HG03565 (cell line): ENCODE measurements at regions not wholly inside any gene's neighbourhood (a gene's known extent, or its start where the extent isn't known, plus 50 kb on each side); places are given as distances from the start of the nearest gene placed in this dataset.

Experiments
- ATAC-seq: cut with Tn5 transposase; IDR thresholded peaks from one replicate; pipeline ENCODE4 v1.9.1; 2021; ENCODE audit warnings: mild to moderate bottlenecking, moderate library complexity; ENCODE audit not compliant: unreplicated experiment

- ATAC-seq, result no peak
Observed at GRCh38 chr11:36878737-36879136, 280.7 kb upstream of the RAG2 start.

GRCh38 chr11:36877149-36877548, 279.1 kb upstream of the RAG2 start:
- no peak for ATAC-seq

GRCh38 chr11:36876266-36876665, 278.2 kb upstream of the RAG2 start:
- ATAC-seq, result no peak

GRCh38 chr11:36874291-36874690, 276.3 kb upstream of the RAG2 start:
- no peak for ATAC-seq

- no peak for ATAC-seq
Observed at GRCh38 chr11:36870361-36870760, 272.3 kb upstream of the RAG2 start.

- ATAC-seq, result no peak
Observed at GRCh38 chr11:36868380-36868779, 270.3 kb upstream of the RAG2 start.

- no peak for ATAC-seq
Observed at GRCh38 chr11:36865846-36866245, 267.8 kb upstream of the RAG2 start.

- no peak for ATAC-seq
Observed at GRCh38 chr11:36854875-36855274, 256.8 kb upstream of the RAG2 start.

- ATAC-seq, result no peak
Observed at GRCh38 chr11:36848660-36849059, 250.6 kb upstream of the RAG2 start.

- no peak for ATAC-seq
Observed at GRCh38 chr11:36840378-36840777, 242.3 kb upstream of the RAG2 start.

GRCh38 chr11:36837831-36838437, 239.9 kb upstream of the RAG2 start:
- no peak for ATAC-seq

GRCh38 chr11:36825251-36825650, 227.2 kb upstream of the RAG2 start:
- no peak for ATAC-seq

GRCh38 chr11:36824349-36824748, 226.3 kb upstream of the RAG2 start:
- ATAC-seq, result no peak

- no peak for ATAC-seq
Observed at GRCh38 chr11:36822829-36823228, 224.8 kb upstream of the RAG2 start.

GRCh38 chr11:36818410-36818809, 220.4 kb upstream of the RAG2 start:
- no peak for ATAC-seq

- ATAC-seq, result no peak
Observed at GRCh38 chr11:36817336-36817965, 219.4 kb upstream of the RAG2 start.

GRCh38 chr11:36809303-36809702, 211.3 kb upstream of the RAG2 start:
- ATAC-seq, result no peak

GRCh38 chr11:36807871-36808270, 209.8 kb upstream of the RAG2 start:
- no peak for ATAC-seq

- ATAC-seq, result no peak
Observed at GRCh38 chr11:36803084-36803483, 205.0 kb upstream of the RAG2 start.

GRCh38 chr11:36792996-36793914, 195.2 kb upstream of the RAG2 start:
- ATAC-seq, result no peak

- peak; percentile 48 for ATAC-seq
Observed at GRCh38 chr11:36791957-36792356, 193.9 kb upstream of the RAG2 start.

GRCh38 chr11:36790526-36790925, 192.5 kb upstream of the RAG2 start:
- ATAC-seq, result no peak
